Gastrocnemius medialis (tissue), 4 donors: ENCODE measurements at regions not wholly inside any gene's neighbourhood (a gene's known extent, or its start where the extent isn't known, plus 50 kb on each side); places are given as distances from the start of the nearest gene placed in this dataset.

ENCODE experiments used
- ATAC-seq, 2 donors: fragments of 150-250 bp; one replicate each; pipeline ENCODE4 v1.9.1; 2016
- DNase-seq, 2 donors: peaks; one replicate each; pipeline ENCODE4 v3.0.0-alpha.2; 2019
- H3K27ac ChIP-seq, 4 donors: fragments of 200-600 bp; sonication (generic); 1 replicate in 1 of 4; 2 replicates in 3 of 4; pipeline ENCODE4 v1.5.1; 2016 to 2018; ENCODE audit warnings: mild to moderate bottlenecking in 2 of 4, moderate library complexity in 1 of 4
- H3K27me3 ChIP-seq, 3 donors: fragments of 200-600 bp; sonication (generic) in 2 of 3; 1 replicate in 1 of 3; 2 replicates in 2 of 3; pipeline versions ENCODE4 v1.5.1 to v1.6.0; 2016 to 2019; ENCODE audit warnings: mild to moderate bottlenecking in 1 of 3, moderate library complexity in 1 of 3
- H3K36me3 ChIP-seq, 2 donors: fragments of 200-600 bp; sonication (generic) in 1 of 2; one replicate each; pipeline ENCODE4 v1.5.1; 2017 to 2018
- H3K4me1 ChIP-seq, 2 donors: fragments of 200-600 bp; sonication (generic) in 1 of 2; one replicate each; pipeline ENCODE4 v1.5.1; 2016 to 2017; ENCODE audit warnings: mild to moderate bottlenecking in 2 of 2
- H3K4me3 ChIP-seq, 4 donors: fragments of 200-600 bp; sonication (generic) in 3 of 4; 1 replicate in 1 of 4; 2 replicates in 3 of 4; pipeline ENCODE4 v1.5.1; 2016 to 2019; ENCODE audit warnings: mild to moderate bottlenecking in 2 of 4
- H3K9me3 ChIP-seq, 3 donors: fragments of 200-600 bp; sonication (generic) in 2 of 3; 1 replicate in 1 of 3; 2 replicates in 2 of 3; pipeline ENCODE4 v1.5.1; 2016 to 2019
- POLR2A ChIP-seq, 2 donors: fragments of 450-650 bp; IDR thresholded peaks; one replicate each; pipeline ENCODE4 v1.6.1; 2017; ENCODE audit warnings: antibody characterized with exemption in 2 of 2, mild to moderate bottlenecking in 2 of 2, moderate library complexity in 2 of 2
- in situ Hi-C, 4 donors: fragments of 200-750 bp; cut with MboI; loops; one replicate each; pipeline versions ENCODE4 v1.15.0 to v1.8.0; 2017; ENCODE audit warnings: low sequenced_read_pairs in 4 of 4
- intact Hi-C: fragments of 100-400 bp; cut with DNase I; formaldehyde crosslinking; loops from one replicate; pipeline ENCODE4 v1.15.1; 2023; ENCODE audit warnings: low total_unique reads
- TF ChIP-seq, protein P1 (sequence below), 5 experiments: fragments of 450-650 bp in 3 of 5; fragments of 200-600 bp in 2 of 5; sonication (generic) in 2 of 5; IDR thresholded peaks in 4 of 5; conservative IDR thresholded peaks in 1 of 5; 1 replicate in 4 of 5; 2 replicates in 1 of 5; pipeline ENCODE4 v1.5.1; 2016 to 2019; ENCODE audit warnings: antibody characterized with exemption in 5 of 5, mild to moderate bottlenecking in 3 of 5, moderate library complexity in 3 of 5

DNA sequence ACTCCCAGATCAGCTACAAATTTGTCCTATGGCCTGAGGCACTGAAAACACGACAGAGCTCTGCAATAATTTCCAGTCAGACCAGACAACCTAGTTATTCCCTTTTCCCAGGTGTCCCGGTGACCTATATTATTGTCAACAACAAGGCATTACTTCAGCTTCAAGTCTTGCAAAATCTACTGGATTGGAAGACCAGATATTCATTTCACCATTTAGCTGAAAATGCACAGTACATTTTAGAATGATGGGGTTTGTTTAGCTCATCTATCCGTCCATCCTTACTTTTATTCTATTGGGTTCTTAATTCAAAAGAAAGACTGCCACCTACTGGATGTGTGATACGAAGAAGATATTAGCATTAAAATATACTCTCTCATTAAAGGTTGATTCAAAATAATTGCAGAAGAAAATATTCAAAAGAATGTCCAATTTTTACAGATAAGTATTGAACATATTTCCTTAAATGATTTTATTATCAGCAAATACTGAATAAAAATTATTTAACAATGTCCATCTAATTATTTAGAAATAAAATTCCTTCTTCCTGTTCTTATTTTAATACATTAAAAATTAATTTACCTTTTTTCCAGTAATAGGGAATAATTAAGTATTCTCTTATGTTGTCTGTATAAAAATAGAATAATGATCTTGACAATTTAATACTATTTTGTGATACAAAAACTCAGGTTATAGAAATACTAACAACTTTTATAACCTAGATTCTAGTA is 244.9 kb upstream of the LRIG3 start:
- in situ Hi-C loops (loop anchor here (25.0 kb wide), 2 partner anchors 628 to 1178 kb away; no protein-coding TSS in a partner anchor), intact Hi-C loops (no loop called here)
- Histone ChIP-seq H3K9me3 (no peaks in the 10 kb centered on the region), H3K27me3 (no peaks in the 10 kb centered on the region), H3K27ac (no peak overlapping the region), H3K36me3 (no peaks in the 10 kb centered on the region), H3K4me3 (no peak overlapping the region), H3K4me1 (no peaks in the 10 kb centered on the region)
- no peak for TF ChIP-seq POLR2A (IDR thresholded peaks at IDR 0.05)
- TF ChIP-seq, protein P1, sequence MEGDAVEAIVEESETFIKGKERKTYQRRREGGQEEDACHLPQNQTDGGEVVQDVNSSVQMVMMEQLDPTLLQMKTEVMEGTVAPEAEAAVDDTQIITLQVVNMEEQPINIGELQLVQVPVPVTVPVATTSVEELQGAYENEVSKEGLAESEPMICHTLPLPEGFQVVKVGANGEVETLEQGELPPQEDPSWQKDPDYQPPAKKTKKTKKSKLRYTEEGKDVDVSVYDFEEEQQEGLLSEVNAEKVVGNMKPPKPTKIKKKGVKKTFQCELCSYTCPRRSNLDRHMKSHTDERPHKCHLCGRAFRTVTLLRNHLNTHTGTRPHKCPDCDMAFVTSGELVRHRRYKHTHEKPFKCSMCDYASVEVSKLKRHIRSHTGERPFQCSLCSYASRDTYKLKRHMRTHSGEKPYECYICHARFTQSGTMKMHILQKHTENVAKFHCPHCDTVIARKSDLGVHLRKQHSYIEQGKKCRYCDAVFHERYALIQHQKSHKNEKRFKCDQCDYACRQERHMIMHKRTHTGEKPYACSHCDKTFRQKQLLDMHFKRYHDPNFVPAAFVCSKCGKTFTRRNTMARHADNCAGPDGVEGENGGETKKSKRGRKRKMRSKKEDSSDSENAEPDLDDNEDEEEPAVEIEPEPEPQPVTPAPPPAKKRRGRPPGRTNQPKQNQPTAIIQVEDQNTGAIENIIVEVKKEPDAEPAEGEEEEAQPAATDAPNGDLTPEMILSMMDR (IDR thresholded peaks at IDR 0.05 in 4 of 5, conservative IDR thresholded peaks at IDR 0.05 in 1 of 5) = peak in 4 of 5 experiments; percentile 29 to 48 (median 30)
- ATAC-seq = no peak
- DNase-seq = no peak

DNA sequence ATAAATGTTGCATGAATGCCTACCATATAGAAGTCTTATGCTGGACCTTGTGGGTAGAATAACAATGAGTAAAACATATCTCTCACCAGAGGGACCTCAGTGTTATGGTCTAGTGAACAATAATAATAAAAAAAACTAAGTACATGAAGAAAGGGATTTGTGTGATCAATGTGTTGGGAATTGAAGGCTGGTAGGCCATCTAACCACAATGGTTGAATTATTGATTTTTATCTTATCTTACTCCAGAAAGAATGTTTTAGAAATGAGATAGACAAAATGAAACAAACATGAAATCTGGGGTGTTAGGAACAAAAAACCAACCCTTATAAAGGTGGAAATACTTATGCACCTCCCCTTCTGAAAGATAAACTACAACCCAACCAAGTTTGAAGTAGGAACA is 243.9 kb upstream of the LRIG3 start:
- H3K36me3 ChIP-seq = no peaks in the 10 kb centered on the region
- in situ Hi-C loops = loop anchor here (25.0 kb wide), 2 partner anchors 627 to 1177 kb away; no protein-coding TSS in a partner anchor
- no peak for DNase-seq
- H3K27me3 ChIP-seq = no peaks in the 10 kb centered on the region
- no peak overlapping the region for H3K27ac ChIP-seq
- H3K4me3 ChIP-seq = no peak overlapping the region
- no peaks in the 10 kb centered on the region for H3K4me1 ChIP-seq
- H3K9me3 ChIP-seq = no peaks in the 10 kb centered on the region
- no peak for ATAC-seq
- TF ChIP-seq POLR2A (IDR thresholded peaks at IDR 0.05) = no peak
- intact Hi-C loops = no loop called here

- no peaks in the 10 kb centered on the region for H3K27me3 ChIP-seq
- in situ Hi-C loops = loop anchor here (5.0 to 25.0 kb wide), 5 partner anchors 614 to 1171 kb away; no protein-coding TSS in a partner anchor
- no peak overlapping the region for H3K27ac ChIP-seq
- no peak for TF ChIP-seq POLR2A (IDR thresholded peaks at IDR 0.05)
- no peaks in the 10 kb centered on the region for H3K4me1 ChIP-seq
- intact Hi-C loops = loop anchor here (10.0 kb wide), 1 partner anchor 814 kb away; no protein-coding TSS in a partner anchor
- no peak overlapping the region for H3K4me3 ChIP-seq
- no peaks in the 10 kb centered on the region for H3K36me3 ChIP-seq
- DNase-seq (no peak), ATAC-seq (no peak)
- no peaks in the 10 kb centered on the region for H3K9me3 ChIP-seq
Measured at GRCh38 chr12:59158681-59159080, 238.4 kb upstream of the LRIG3 start.

GRCh38 chr12:59158066-59158465 is 237.8 kb upstream of the LRIG3 start:
- DNase-seq = no peak
- no peak overlapping the region for H3K4me3 ChIP-seq
- in situ Hi-C loops = loop anchor here (5.0 to 25.0 kb wide), 5 partner anchors 613 to 1171 kb away; no protein-coding TSS in a partner anchor
- TF ChIP-seq, protein P1 (IDR thresholded peaks at IDR 0.05 in 4 of 5, conservative IDR thresholded peaks at IDR 0.05 in 1 of 5) = no peak
- no peak for TF ChIP-seq POLR2A (IDR thresholded peaks at IDR 0.05)
- no peak for ATAC-seq
- H3K4me1 ChIP-seq = no peaks in the 10 kb centered on the region
- H3K9me3 ChIP-seq = no peaks in the 10 kb centered on the region
- no peak overlapping the region for H3K27ac ChIP-seq
- intact Hi-C loops = loop anchor here (10.0 kb wide), 1 partner anchor 813 kb away; no protein-coding TSS in a partner anchor
- no peaks in the 10 kb centered on the region for H3K36me3 ChIP-seq
- no peaks in the 10 kb centered on the region for H3K27me3 ChIP-seq

- TF ChIP-seq, protein P1 (IDR thresholded peaks at IDR 0.05 in 4 of 5, conservative IDR thresholded peaks at IDR 0.05 in 1 of 5) = no peak
- TF ChIP-seq POLR2A (IDR thresholded peaks at IDR 0.05) = no peak
- H3K27me3 ChIP-seq = no peaks in the 10 kb centered on the region
- intact Hi-C loops (loop anchor here (10.0 kb wide), 1 partner anchor 811 kb away; no protein-coding TSS in a partner anchor), in situ Hi-C loops (loop anchor here (5.0 to 25.0 kb wide), 5 partner anchors 611 to 1168 kb away; no protein-coding TSS in a partner anchor)
- H3K27ac ChIP-seq = no peak overlapping the region
- H3K4me1 ChIP-seq = no peaks in the 10 kb centered on the region
- DNase-seq (no peak), ATAC-seq (no peak)
- no peak overlapping the region for H3K4me3 ChIP-seq
- no peaks in the 10 kb centered on the region for H3K36me3 ChIP-seq
- H3K9me3 ChIP-seq = no peaks in the 10 kb centered on the region
Measured at GRCh38 chr12:59155448-59155847, 235.1 kb upstream of the LRIG3 start.
